ENCODE measurements at regions not wholly inside any gene's neighbourhood (a gene's known extent, or its start where the extent isn't known, plus 50 kb on each side); places are given as distances from the start of the nearest gene placed in this dataset.

DNA sequence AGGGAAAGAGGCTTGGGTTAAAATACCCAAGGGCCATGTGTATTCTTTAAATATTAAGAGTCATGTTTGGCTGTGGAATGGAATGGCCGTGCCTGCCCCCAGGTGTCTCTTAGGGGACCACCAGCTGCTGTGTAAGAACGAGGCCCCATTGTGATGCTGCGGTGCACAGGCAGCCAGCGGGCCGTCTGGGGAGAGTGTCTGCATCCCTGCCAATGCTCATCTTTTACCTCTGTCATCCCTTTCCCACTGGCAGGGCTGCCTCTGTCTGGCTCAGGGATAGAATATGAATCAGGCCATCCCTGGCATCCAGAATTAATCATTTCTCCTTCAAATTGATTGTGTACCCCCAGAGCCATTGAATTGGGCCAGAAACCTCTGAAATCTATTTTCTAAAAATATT lies 137.8 kb upstream of the GALNT17 start:
- FAIRE-seq: no peak
- no peak overlapping the region for H4K8ac ChIP-seq (ENCODE audit: extremely low read depth, insufficient read depth, low read length)
- no peak overlapping the region for H3K4ac ChIP-seq (replicated peaks; ENCODE audit: insufficient read length, low read depth, low read length)
- no peaks in the 10 kb centered on the region for H3K79me1 ChIP-seq (ENCODE audit: low read depth, low read length)
- no peaks in the 10 kb centered on the region for H4K20me1 ChIP-seq (replicated peaks in 1 of 2; ENCODE audit: control insufficient read depth in 1 of 2, insufficient read depth in 2 of 2, low read length in 2 of 2)
- no peak overlapping the region for H3K27ac ChIP-seq (ENCODE audit: low read depth, low read length)
- TF ChIP-seq EGR1 (IDR thresholded peaks at IDR 0.05; ENCODE audit: borderline replicate concordance, low read depth, low read length) (no peak), RAD21 (IDR thresholded peaks at IDR 0.05 in 1 of 2, conservative IDR thresholded peaks at IDR 0.05 in 1 of 2; ENCODE audit: low read depth in 2 of 2, low read length in 2 of 2) (0 out of 4 replicates have a peak, but pooled peaks of 1 of the 2 experiments have one; percentile 9)
- no peak overlapping the region for H2BK5ac ChIP-seq (ENCODE audit: low read depth, low read length)
- H3K9ac ChIP-seq (replicated peaks in 1 of 4; ENCODE audit: extremely low read depth in 1 of 4, low read depth in 3 of 4, low read length in 3 of 4): no peak overlapping the region
- H3K56ac ChIP-seq (replicated peaks; ENCODE audit: insufficient read length, low read depth, low read length): no peak overlapping the region
- DNase-seq (ENCODE audit: low read depth in 1 of 2, low spot score in 2 of 2): peak in 1 of 2 experiments; percentile 35
- no peak overlapping the region for H4K91ac ChIP-seq (replicated peaks; ENCODE audit: insufficient read length, low read length)
- H2BK20ac ChIP-seq (ENCODE audit: low read length): no peak overlapping the region
- no peak overlapping the region for H2BK120ac ChIP-seq (replicated peaks; ENCODE audit: low read depth, low read length)
- H2AFZ ChIP-seq (ENCODE audit: low read length): no peak overlapping the region
- H3K4me2 ChIP-seq (ENCODE audit: insufficient read depth in 1 of 2, low read depth in 2 of 2, low read length in 2 of 2): no peak overlapping the region
- no peak overlapping the region for H3K14ac ChIP-seq (ENCODE audit: insufficient read length)
- H4K5ac ChIP-seq (ENCODE audit: insufficient read length, low read depth, low read length): no peak overlapping the region
- no peak overlapping the region for H3K4me3 ChIP-seq (ENCODE audit: extremely low read depth in 1 of 4, insufficient read depth in 2 of 4, low read depth in 3 of 4, low read length in 4 of 4)
- CTCF ChIA-PET (ENCODE audit: partially characterized antibody): no interaction called here
- 0 out of 2 replicates have a peak overlapping the region, but pooled peaks have one; percentile 39 for H2AK5ac ChIP-seq (ENCODE audit: low read depth, low read length)
- 80% methylated on average over 5 of the region's 5 CpGs; no CpG with 5 or more reads in 1 of the 2 experiments for WGBS, 2 experiments (ENCODE audit: extremely low coverage in 1 of 2, insufficient coverage in 1 of 2, insufficient read length in 1 of 2, insufficient replicate concordance in 2 of 2, low coverage in 1 of 2, low lambda C conversion rate in 2 of 2, missing lambda C conversion rate in 1 of 2)
- H3K4me1 ChIP-seq (replicated peaks in 1 of 4; ENCODE audit: control insufficient read depth in 3 of 4, insufficient read depth in 4 of 4, low read length in 3 of 4): no peaks in the 10 kb centered on the region
- POLR2A ChIA-PET (ENCODE audit: partially characterized antibody): interaction anchor here (0.6 kb wide), 1 partner anchor 137 kb away, joined by 3 read pairs; no protein-coding TSS in a partner anchor
- H2BK15ac ChIP-seq (ENCODE audit: low read length): no peak overlapping the region
- H3K36me3 ChIP-seq (ENCODE audit: control insufficient read depth in 2 of 4, insufficient read depth in 4 of 4, low read length in 3 of 4): no peaks in the 10 kb centered on the region
- H3K27me3 ChIP-seq (replicated peaks in 1 of 4; ENCODE audit: control insufficient read depth in 3 of 4, extremely low read depth in 1 of 4, insufficient read depth in 3 of 4, low read length in 3 of 4): no peaks in the 10 kb centered on the region; a peak in 1 of 7 replicates
- no peak overlapping the region for H3K23ac ChIP-seq (ENCODE audit: insufficient read length)
- H3K18ac ChIP-seq (ENCODE audit: extremely low read depth, low read length): no peak overlapping the region
- H3K9me3 ChIP-seq (ENCODE audit: insufficient read depth in 2 of 2, low read depth in 1 of 2, low read length in 1 of 2): no peaks in the 10 kb centered on the region; a peak in 1 of 4 replicates
- no peaks in the 10 kb centered on the region for H3K79me2 ChIP-seq (ENCODE audit: control insufficient read depth in 1 of 2, insufficient read depth in 2 of 2, low read length in 2 of 2)
- no peak overlapping the region for H2BK12ac ChIP-seq (ENCODE audit: low read depth, low read length)
- H3K23me2 ChIP-seq (ENCODE audit: low read depth, low read length): 0 out of 2 replicates have a peak, but pooled peaks cover 2% of the 10 kb centered on the region

Measured in H1 (cell line).